Muscle of back (tissue), 3 donors: ENCODE measurements at regions not wholly inside any gene's neighbourhood (a gene's known extent, or its start where the extent isn't known, plus 50 kb on each side); places are given as distances from the start of the nearest gene placed in this dataset.
A peak's percentile ranks its signal among the peaks of the same experiment; 100 is the strongest.
"Not testable (repeated sequence)": the region's sequence is repeated elsewhere in the genome, so short reads cannot be mapped to it uniquely, and the experiment has no call there.

Source experiments
- DNase-seq, 3 donors: peaks; one replicate each; pipeline versions ENCODE4 v3.0.0 to v3.0.0-alpha.2; 2013

DNA sequence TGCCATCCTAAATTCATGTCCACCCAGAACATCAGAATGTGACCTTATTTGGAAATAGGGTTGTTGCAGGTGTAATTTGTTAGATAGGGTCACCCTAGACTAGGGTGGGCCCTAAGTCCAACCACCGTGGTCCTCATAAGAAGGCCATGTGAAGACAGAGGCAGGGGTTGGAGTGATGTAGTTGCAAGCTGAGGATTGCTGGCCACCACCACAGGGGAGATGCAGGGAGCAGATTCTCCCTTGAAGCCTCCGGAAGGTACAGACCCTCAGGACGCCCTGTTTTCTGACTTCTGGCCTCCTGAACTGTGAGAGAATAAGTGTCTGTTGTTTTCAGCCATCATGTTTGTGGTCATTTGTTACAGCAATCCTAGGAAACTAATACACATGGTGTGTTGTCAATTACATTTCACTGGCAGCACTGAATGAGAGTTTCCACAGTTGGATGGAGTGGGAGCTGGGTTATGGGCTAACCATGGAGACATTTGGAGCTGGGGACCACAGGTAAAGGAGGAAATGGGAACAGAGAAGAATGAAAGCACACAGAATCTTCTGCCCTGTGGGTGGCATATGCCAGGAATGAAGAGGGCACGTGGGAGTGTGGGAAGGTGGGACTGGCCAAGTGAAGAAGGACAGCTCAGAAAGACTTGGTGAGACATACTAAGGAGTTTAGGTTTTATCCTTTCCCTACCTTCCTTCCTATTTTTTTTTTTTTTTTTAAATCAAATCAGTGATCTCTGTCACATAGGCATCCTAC is 266.0 kb downstream of the MYCN start:
- DNase-seq: no peak

DNA sequence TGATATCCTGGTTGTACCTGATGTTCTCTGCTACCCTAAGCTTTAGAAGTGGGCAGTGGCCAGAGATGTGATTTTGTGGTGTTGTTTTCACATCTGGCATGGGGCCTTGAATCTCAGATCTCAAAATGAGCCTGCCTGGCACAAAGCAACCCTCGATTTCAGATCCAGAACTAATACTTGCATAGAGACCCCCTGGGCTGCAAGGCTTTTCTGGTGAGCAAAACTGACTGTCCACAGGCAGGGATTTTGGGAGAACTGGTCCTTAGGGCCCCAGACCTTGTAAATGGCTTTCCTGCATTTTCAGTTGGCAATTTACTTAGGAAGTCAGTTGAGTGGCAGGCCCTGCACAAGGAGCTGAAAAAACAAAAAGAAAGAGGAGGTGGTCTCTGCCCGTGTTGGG is 265.3 kb downstream of the MYCN start:
- DNase-seq: no peak

DNA sequence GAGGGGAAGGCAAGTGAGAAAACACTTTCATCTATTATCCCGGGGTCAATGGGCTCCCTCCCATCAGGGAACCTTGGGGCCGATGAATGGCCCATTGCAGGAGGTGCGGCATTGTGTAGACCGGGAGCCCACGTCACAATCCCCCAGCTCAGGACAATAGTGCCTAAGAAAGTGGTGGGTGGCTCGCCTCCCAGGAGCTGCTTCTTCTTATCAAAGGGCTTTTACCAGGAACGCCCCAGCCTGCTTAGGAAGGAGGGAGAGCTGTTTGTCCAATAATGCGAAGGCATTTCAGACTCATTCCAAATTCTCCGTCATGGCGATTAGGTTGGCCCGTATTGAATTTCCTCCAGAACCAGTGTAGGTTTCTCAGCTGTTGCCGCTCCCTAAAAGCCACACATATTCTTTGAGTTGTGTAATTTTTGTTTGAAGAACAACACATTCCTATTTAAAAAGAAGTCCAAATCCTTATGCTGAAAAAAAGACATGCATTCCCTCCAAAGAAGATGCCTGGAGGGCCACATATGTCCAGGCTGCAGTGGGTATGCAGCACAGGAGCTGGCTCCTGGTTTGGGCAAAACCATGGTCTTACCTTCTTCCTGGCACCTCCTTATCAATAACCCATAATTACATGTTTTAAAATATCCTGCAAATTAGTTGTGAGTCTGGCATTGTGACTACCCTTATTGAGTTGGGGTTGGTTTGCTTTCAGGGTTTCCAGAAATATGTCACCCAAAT is 264.7 kb downstream of the MYCN start:
- peak; percentile 41 to 58 (median 42) for DNase-seq

DNA sequence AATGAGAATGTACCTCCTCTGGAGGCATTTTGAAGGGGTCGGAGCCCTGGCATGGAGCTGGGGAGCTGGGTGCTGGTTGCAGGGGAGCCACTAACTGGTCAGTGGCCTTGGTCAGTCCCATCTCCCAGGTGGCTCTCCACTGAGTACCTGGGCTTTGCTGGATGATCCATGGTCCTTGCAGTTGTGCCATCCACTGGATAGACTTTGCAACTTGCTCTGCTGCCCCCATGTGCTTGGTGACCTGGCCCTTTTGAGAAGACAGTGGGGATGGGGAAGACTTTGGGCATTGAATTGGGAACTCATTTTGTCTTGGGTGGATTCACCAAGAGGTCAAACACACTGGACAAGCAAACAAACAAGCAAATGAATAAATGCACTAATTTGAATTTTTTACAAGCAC is 263.9 kb downstream of the MYCN start:
- DNase-seq: no peak

DNA sequence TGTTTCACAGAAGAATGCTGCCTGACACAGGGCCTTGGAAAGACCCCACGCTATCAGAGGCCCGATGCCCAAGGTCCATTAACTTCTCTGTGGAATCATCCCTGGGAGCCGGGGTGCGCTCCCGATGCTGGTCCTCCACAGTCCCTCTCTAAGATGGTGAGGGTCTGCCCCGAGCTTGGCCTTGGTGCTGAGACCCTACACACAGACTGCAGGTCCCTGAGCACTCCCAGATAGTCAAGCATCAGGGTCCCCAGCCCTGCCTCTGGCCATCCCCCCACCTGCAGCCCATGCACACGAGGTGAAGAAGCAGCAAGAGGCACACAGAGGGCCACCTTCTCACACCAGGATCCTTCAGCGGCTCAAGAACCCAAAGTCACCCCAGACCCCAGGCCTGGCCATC is 263.3 kb downstream of the MYCN start:
- no peak for DNase-seq

DNA sequence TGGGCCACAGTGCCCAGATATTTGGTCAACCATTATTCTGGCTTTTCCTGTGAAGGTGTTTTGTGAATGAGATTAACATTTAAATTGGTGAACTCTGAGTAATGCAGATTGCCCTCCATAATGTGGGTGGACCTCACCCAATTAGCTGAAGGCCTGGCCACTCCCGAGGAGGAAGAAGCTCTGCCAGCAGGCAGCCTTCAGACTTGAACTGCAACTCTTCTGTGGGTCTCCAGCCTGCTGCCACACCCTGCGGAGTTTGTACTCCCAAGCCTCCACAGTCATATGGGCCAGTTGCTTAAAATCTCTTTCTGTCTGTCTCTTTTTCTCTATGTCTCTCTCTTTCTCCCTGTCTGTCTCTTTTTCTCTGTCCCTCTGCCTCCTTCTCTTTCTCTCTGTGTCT is 262.7 kb downstream of the MYCN start:
- no peak for DNase-seq

DNA sequence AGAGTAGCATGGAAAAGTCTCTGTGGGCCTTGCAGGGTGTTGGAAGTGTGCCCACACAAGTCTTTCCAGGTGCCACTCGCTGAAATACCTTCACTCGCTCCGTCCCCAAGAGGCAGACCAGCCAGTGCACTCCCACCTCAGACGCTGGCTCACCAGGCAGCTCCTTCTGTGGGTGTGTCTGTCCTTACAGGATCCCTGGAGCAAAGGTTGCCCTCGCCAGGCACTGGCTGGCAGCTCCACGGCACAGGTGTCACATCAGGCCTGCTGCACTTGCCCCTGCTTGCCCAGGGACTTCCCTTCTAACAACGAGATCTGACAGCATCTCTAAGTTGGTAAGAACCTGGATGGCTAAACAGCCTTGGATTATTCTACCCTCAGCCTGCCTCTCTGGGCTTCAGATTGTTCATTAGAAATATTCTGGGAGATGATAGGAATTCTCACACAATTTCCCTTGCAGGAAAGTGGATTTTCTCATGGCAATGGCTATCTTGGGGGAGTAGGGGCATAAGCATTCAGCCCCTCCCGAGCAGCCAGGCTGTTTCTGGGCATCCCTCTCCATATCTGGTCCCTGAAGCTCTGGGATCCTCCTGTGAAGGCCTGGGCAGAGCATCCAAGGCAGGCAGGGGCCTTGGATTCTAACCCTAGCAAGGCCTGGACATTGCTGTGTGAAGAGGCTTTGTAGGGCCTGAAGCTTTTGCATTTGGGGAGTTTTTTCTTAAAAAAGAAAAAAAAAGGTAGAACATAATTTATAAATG is 262.1 kb downstream of the MYCN start:
- DNase-seq: no peak

DNA sequence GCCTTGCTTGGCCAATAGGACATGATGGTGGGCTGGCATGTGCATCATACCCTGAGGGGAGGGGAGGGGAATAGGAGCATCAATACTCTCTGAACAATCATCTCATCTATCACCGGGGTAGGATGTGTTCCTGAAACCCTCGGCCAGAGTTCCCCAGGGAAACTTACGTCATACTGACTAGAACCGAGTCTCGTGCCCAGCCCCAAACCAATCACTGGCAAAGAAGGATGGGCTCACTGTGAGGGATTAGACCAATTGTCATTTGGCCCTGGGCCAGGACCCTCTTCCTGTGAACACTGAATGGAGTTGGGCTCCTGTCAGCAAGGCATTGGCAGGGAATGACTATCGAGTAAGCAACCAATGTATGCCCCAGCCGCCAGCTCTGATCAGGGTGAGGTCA is 261.5 kb downstream of the MYCN start:
- DNase-seq: peak in 1 of 3 donors; percentile 35

DNA sequence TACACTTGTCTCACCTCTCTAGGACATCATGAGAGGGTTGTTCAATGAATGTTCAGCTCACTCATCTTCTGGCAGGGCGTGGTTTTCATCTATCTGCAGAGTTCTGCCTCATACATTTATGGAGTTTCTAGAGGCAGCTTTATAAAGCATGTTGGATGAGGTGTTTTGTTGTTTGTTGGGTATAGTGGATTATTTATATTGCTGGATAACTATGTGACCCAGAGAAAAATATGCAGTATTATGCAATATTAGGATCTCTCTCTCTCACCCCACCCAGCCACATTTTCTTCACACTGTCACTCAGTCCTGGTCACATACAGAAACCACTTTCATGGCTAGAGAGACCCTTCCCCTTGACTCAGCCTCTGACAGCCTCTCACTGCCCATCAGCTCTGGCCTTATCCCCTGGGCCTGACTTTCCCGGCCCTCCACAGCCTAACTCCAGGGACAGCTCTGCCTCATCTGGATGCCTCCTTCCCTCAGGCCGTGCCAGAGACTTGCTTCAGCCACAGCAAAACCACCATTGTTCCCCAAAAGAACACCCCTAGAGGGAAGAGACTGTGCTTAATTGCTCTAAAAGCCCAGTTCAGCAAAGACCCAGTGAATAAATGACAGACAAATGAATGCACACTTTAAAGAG is 260.3 kb downstream of the MYCN start:
- DNase-seq: no peak

DNA sequence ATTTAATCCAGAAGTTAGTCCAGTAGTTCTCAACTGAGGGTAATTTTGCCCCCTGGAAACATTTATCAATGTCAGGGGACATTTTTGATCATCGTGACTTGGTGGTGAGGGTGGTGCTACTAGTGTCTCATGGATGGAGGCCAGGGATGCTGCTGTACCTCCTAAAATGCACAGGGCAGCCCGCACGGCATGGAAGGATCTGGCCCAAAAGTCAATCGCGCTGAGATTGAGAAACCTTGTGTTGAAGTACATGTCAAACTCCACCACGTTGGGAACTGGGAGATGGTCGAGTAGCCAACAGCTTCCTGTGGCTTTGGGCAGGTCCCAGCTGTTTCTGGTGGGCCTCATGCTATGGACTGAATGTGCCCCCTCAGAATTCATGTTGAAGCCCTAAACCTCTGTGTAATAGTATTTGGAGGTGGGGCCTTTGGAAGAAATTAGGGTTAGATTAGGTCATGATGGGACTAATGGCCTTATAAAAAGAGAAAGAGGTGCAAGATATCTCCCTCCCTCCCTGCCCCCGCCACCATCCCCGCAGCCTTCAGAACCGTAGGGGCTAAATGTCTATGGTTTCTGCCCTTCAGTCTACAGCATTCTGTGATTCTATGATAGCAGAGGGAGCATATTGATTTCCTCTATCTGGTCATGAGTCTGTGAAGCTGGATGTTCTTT is 259.7 kb downstream of the MYCN start:
- no peak for DNase-seq

DNA sequence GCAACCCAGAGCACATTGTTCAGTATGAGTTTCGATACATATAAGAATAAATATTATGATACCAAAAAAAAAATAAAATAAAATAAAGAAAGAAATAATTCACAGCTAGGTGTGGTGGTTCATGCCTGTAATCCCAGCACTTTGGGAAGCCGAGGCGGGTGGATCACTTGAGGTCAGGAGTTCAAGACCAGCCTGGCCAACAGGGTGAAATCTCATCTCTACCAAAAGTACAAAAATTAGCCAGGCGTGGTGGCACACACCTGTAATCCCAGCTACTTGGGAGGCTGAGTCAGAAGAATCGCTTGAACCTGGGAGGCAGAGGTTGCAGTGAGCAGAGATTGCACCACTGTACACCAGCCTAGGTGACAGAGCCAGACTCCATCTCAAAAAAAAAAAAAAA is 258.9 kb downstream of the MYCN start:
- DNase-seq: not testable (repeated sequence)

DNA sequence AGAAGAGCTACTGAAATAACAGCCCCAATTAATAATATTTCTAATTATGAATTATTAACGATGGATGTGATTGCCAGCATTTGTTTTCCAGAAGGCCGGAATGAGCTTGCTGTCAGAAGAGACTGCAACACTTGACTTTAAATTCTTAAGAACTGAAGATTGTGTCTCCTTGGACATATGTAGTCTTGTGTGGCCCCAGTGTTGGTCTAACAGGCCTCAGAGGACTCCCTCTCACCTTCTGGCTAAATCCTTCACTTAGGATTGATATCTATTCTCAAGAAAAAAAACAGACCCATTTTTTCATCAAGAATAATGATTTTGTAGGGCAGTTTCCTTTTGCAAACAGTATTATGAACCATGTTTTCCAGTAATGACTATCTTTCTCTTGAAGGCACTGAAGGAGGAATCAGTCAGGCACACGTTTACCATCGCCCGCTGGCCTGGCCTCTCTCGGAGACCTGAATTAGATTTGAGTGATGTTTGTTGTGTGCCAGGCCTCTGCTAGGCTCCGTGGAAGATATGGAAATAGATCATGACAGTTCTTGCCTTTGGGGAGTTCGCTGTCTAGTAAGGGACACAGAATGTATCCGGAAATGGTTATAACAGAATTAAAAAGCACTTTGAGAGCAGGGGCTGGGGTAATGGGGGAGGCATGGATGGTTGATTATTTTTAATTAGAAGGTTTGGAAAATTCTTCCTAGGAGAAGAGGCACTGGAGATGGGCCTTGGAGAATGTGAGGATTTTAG is 258.0 kb downstream of the MYCN start:
- DNase-seq: no peak

DNA sequence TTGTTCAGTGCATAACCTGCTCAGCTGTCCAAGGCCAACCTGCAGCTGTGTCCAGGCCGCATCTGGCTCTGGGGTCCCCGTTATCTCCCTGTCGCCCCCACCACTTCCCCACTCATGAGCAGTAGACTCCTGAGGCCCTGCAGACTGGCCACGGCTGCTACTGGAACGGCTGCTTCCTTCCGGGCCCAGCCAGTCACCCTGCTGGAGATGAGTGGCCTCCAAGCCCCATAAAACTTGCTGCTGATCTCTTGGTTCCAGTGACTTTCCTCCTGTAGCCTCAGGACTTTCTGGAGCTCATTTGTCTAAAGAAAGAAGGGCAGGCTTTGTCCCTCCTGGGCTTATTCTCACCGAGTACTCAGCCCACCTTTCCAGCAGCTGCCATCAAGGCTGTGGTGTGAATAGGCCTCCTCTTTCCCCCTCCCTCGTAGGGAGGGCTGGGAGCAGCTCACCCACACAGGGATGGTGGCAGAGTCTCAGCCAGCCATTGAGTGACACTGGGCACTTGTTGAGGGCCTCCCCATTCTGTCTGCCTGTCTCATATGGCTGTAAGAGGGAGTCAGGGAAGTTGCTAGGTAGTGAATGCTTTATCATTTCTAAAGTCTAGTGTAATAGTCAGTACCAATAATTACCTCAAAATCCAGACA is 257.3 kb downstream of the MYCN start:
- DNase-seq: no peak

DNA sequence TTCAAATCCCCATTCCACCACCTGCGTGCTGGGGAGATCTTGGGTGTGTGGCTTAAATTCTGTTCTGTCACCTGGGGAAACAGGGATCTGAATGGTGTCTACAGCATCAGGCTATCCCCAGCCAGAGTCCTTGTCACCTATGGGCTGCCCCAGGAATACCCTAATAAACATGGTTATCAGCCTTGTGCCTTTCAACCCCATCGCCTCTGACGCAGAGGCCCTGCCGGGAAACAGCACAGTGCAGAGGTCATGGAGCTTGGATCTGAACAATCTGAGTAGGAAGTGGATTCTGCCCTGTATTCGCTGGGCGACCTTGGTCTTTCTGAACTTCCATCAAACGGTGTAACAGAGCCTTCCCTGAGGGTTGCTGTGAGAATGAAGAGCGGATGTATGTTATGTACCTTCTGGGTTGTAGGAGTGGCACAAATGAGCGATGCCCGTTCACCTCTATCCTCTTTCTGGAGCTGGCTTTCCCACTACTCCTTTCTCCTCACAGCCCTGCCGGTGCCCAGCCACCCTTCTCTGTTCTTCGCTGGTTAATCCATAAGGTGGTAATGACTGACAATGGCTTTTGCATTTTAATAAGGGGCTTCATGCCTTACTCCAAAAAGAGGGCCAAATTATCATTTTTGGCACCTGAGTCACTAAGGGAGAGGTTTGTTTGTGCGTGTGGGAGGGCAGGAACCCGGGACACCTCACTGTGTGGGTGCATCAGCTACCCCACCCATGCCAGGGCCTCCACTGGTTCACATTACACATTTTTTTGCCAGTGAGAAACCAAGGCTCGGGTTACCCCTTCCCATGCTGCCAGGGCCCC is 256.5 kb downstream of the MYCN start:
- no peak for DNase-seq

DNA sequence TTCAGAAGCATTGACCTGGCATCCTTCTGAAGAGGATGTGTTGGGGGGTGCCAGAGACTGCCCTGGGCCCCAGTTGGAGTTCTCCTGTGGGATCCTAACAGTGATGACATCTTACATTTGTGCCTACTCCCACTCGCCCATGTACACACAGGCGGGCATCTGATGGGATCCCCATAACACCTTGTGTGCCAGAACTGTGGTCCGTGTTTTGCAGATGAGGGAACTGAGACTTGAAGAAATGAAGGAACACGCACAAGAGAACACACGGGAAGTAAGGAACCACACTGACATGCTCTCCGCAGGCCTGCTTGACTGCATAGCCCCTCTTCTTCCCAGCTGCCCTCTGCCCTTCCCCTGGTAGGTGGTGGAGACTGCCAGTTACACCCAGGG is 255.3 kb downstream of the MYCN start:
- no peak for DNase-seq

DNA sequence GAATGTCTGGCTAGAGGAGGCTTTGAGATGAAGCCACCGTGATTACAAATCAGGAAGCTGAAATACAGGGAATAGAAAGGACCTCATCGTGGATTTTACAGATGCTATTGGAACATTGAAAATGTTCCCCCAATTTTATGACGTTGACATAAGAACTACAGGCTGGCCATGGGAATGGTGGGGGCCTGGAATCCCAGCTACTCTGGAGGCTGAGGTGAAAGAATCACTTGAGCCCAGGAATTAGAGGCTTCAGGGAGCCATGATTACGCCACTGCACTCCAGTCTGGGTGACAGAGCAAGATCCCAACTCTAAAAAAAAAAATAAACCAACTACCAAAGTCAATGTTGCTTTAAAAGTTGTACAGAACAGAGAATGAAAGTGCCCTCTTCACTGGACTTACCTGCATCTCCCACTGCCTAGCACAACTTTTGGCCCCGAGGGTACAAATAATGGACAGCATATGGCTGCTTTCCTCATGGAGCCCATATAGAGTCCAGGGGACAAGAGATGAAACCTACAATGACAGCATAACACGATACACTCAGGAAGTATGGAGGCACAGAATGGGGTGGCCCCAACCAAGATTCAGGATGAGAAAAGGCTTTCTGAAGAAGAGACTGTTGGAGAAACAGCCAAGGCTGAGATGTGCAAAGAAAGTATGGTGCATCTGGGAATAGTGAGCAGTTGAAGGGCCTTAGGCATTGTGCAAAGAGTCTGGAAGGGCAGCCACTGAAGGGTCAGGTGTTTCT is 254.8 kb downstream of the MYCN start:
- DNase-seq: no peak

DNA sequence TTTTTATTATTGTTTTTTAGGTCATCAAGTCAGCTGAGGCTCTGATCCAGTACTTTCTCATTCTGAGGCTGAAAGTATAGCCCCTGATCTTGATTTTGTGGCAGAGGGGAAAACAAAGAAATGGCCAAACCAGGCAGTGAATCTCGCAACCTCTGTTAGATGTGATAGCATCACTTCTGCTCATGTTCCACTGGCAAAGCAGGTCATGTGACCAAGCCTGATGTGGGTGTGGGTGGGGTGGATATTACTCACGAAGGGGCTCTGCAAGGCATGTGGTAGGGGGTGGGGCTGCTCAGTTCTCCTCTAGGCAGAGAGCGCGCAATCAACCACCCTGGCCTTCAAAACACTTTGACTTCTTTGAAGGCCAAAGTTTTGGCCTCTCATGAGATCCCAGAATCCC is 254.2 kb downstream of the MYCN start:
- no peak for DNase-seq

DNA sequence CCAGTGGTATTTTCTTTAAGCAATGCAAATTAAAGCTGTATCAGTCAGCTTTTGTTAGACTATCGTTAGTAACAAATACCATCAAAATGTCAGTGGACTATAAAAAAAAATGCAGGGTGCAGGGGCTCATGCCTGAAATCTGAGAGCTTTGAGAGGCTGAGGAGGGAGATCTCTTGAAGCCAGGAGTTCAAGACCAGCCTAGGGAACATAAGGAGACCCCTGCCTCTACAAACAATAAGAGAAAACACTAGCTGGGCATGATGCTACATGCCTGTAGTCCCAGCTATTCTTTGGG is 253.7 kb downstream of the MYCN start:
- no peak for DNase-seq
